Neural cell (in vitro differentiated cells): ENCODE measurements at regions not wholly inside any gene's neighbourhood (a gene's known extent, or its start where the extent isn't known, plus 50 kb on each side); places are given as distances from the start of the nearest gene placed in this dataset.

Source experiments
- H2AFZ ChIP-seq: fragments of 200-600, 300-800 bp; sonication (generic), shearing (Covaris generic); 2 replicates; pipeline ENCODE4 v1.6.0; 2014; ENCODE audit warnings: low read depth, mild to moderate bottlenecking, antibody characterized with exemption, low read length, moderate library complexity
- H3F3A ChIP-seq: fragments of 200-600 bp; shearing (Covaris generic); 2 replicates; pipeline ENCODE4 v1.6.1; 2016; ENCODE audit warnings: mild to moderate bottlenecking, moderate library complexity, mixed read lengths, antibody characterized with exemption, low read length; ENCODE audit not compliant: insufficient read depth, poor library complexity, severe bottlenecking
- H3K27ac ChIP-seq: fragments of 200-600, 300-800 bp; sonication (generic), shearing (Covaris generic); 2 replicates; pipeline ENCODE4 v1.5.1; 2014; ENCODE audit warnings: mild to moderate bottlenecking, low read length, moderate library complexity
- H3K27me3 ChIP-seq: fragments of 300-800, 200-600 bp; sonication (generic), shearing (Covaris generic); 2 replicates; pipeline ENCODE4 v1.6.0; 2014; ENCODE audit warnings: mild to moderate bottlenecking, low read depth, low read length, moderate library complexity; ENCODE audit not compliant: insufficient read depth
- H3K36me3 ChIP-seq: fragments of 300-800, 200-600 bp; sonication (generic), shearing (Covaris generic); 2 replicates; pipeline ENCODE4 v1.5.1; 2014; ENCODE audit warnings: mild to moderate bottlenecking, antibody characterized with exemption, low read length, moderate library complexity; ENCODE audit not compliant: insufficient read depth
- H3K4me2 ChIP-seq: fragments of 300-800, 200-600 bp; sonication (generic), shearing (Covaris generic); 2 replicates; pipeline ENCODE4 v1.6.0; 2014; ENCODE audit warnings: mild to moderate bottlenecking, low read length
- H3K4me3 ChIP-seq: fragments of 300-800, 200-600 bp; sonication (generic), shearing (Covaris generic); 2 replicates; pipeline ENCODE4 v1.5.1; 2014; ENCODE audit warnings: mild to moderate bottlenecking, low read length, moderate library complexity
- H3K79me2 ChIP-seq: fragments of 200-600 bp; shearing (Covaris generic); replicated peaks from 2 replicates; pipeline ENCODE4 v1.6.0; 2014; ENCODE audit warnings: mild to moderate bottlenecking, low read length, moderate library complexity; ENCODE audit not compliant: insufficient read depth
- H3K9ac ChIP-seq: fragments of 300-800, 200-600 bp; sonication (generic), shearing (Covaris generic); 2 replicates; pipeline ENCODE4 v1.6.1; 2016; ENCODE audit warnings: mild to moderate bottlenecking, low read length, mixed read lengths
- H3K9me2 ChIP-seq: fragments of 200-600 bp; shearing (Covaris generic); 2 replicates; pipeline ENCODE4 v1.6.1; 2016; ENCODE audit warnings: mild to moderate bottlenecking, low read length, mixed read lengths; ENCODE audit not compliant: insufficient read depth
- H3K9me3 ChIP-seq: fragments of 200-600, 300-800 bp; sonication (generic), shearing (Covaris generic); 2 replicates; pipeline ENCODE4 v1.6.1; 2016; ENCODE audit warnings: mild to moderate bottlenecking, mixed run types, low read length, moderate library complexity, mixed read lengths
- H4K20me1 ChIP-seq: fragments of 200-600 bp; shearing (Covaris generic); 2 replicates; pipeline ENCODE4 v1.6.1; 2016; ENCODE audit warnings: mild to moderate bottlenecking, mixed run types; ENCODE audit not compliant: insufficient read depth
- EP300 ChIP-seq: fragments of 450-650 bp; conservative IDR thresholded peaks from 2 replicates; pipeline ENCODE4 v1.6.1; 2014; ENCODE audit warnings: antibody characterized with exemption, mild to moderate bottlenecking, moderate library complexity; ENCODE audit not compliant: poor library complexity, severe bottlenecking
- EZH2 ChIP-seq: fragments of 200-600, 300-800 bp; shearing (Covaris generic), sonication (generic); IDR thresholded peaks from 2 replicates; pipeline ENCODE4 v1.6.1; 2014; ENCODE audit warnings: antibody characterized with exemption, low read length, borderline replicate concordance, mild to moderate bottlenecking; ENCODE audit not compliant: insufficient read depth, poor library complexity, severe bottlenecking
- MXI1 ChIP-seq: fragments of 450-650 bp; conservative IDR thresholded peaks from 2 replicates; pipeline ENCODE4 v1.6.1; 2014; ENCODE audit warnings: antibody characterized with exemption, mild to moderate bottlenecking; ENCODE audit not compliant: poor library complexity, severe bottlenecking
- POLR2AphosphoS5 ChIP-seq: IDR thresholded peaks from 2 replicates; pipeline ENCODE4 v1.6.1; 2012
- RAD21 ChIP-seq: fragments of 450-650 bp; conservative IDR thresholded peaks from 2 replicates; pipeline ENCODE4 v1.6.1; 2014; ENCODE audit warnings: antibody characterized with exemption, mild to moderate bottlenecking, moderate library complexity
- SMC3 ChIP-seq: fragments of 450-650 bp; conservative IDR thresholded peaks from 2 replicates; pipeline ENCODE4 v1.6.1; 2014; ENCODE audit warnings: antibody characterized with exemption, mild to moderate bottlenecking, moderate library complexity; ENCODE audit not compliant: poor library complexity
- TAF1 ChIP-seq: IDR thresholded peaks from 2 replicates; pipeline ENCODE4 v1.6.1; 2012; ENCODE audit warnings: low read depth
- TF ChIP-seq, protein P1 (sequence below): fragments of 450-650 bp; IDR thresholded peaks from 2 replicates; pipeline ENCODE4 v1.5.1; 2014; ENCODE audit warnings: antibody characterized with exemption, mild to moderate bottlenecking, moderate library complexity; ENCODE audit not compliant: poor library complexity, severe bottlenecking
- TF ChIP-seq, protein P2 (sequence below): IDR thresholded peaks from 2 replicates; pipeline ENCODE4 v1.6.1; 2012; ENCODE audit warnings: borderline replicate concordance

DNA sequence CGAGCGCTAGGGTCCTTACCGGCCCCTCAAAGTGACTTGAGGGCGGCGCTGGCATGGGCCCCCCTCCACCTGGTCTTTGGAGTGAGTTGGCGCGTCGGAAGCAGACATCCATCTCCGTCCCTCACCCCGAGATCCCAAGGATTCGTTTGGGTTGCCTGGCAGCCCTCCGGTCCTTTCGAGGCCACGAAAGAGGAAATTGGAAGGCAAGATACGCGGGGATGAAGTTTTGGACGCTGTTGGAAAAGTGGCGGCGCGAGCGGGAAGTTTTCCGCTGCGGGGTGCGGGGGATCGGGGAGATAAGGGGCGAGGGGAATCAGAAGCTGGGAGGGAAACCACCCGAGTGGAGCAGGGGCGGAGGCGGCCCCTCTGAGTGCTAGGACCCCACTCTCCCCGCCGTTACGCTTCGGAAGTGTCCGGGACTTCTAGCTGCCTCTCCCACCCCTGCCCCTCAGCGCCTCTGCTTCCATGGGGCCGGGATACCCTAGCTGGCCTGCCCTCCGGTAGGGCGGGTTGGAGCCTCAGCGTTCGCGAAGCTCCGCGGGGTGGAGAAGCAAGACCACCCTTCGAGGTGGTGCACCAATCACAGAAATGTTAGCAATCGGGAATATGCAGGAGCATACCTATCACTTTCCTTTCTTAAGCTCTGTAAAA is 57.8 kb downstream of the FRMPD3 start:
- H3F3A ChIP-seq, result no peaks in the 10 kb centered on the region
- no peaks in the 10 kb centered on the region for H3K9me3 ChIP-seq
- H4K20me1 ChIP-seq, result no peaks in the 10 kb centered on the region
- no peak overlapping the region for H3K9ac ChIP-seq
- TF ChIP-seq, protein P1, sequence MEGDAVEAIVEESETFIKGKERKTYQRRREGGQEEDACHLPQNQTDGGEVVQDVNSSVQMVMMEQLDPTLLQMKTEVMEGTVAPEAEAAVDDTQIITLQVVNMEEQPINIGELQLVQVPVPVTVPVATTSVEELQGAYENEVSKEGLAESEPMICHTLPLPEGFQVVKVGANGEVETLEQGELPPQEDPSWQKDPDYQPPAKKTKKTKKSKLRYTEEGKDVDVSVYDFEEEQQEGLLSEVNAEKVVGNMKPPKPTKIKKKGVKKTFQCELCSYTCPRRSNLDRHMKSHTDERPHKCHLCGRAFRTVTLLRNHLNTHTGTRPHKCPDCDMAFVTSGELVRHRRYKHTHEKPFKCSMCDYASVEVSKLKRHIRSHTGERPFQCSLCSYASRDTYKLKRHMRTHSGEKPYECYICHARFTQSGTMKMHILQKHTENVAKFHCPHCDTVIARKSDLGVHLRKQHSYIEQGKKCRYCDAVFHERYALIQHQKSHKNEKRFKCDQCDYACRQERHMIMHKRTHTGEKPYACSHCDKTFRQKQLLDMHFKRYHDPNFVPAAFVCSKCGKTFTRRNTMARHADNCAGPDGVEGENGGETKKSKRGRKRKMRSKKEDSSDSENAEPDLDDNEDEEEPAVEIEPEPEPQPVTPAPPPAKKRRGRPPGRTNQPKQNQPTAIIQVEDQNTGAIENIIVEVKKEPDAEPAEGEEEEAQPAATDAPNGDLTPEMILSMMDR, result no peak
- no peak for TF ChIP-seq POLR2AphosphoS5
- no peak for TF ChIP-seq SMC3
- no peak for TF ChIP-seq EZH2
- no peak for TF ChIP-seq RAD21
- TF ChIP-seq EP300, result no peak
- TF ChIP-seq MXI1, result no peak
- no peak for TF ChIP-seq TAF1
- no peak overlapping the region for H3K27ac ChIP-seq
- H3K79me2 ChIP-seq, result no peaks in the 10 kb centered on the region
- H3K9me2 ChIP-seq, result no peaks in the 10 kb centered on the region
- H3K4me2 ChIP-seq, result no peak overlapping the region
- no peak overlapping the region for H2AFZ ChIP-seq
- peak overlapping the region; percentile 55 for H3K4me3 ChIP-seq
- no peaks in the 10 kb centered on the region for H3K36me3 ChIP-seq
- peaks cover 29% of the 10 kb centered on the region for H3K27me3 ChIP-seq

DNA sequence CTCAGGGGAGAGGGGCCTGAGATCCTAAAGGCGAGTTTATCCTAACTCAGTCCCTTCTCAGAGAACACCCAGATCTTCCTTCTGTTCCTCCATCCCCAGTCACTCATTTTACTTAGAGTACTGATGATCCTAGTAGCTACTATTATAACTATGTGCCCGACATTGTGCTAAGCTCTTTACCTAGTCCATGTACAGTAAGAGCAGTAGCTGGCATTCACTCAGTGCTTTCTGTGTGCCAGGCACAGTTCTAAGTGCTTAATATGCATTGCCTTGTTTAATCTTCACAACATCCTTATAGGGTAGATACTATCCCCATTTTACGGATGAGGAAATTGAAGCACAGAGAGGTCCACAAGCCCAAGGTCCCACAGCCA is 58.3 kb downstream of the FRMPD3 start:
- Histone ChIP-seq H3K79me2 (no peaks in the 10 kb centered on the region), H3K9me2 (no peaks in the 10 kb centered on the region), H3K27ac (no peak overlapping the region), H3K9me3 (no peaks in the 10 kb centered on the region), H3K4me2 (no peak overlapping the region), H2AFZ (no peak overlapping the region), H3K36me3 (no peaks in the 10 kb centered on the region), H3K27me3 (peaks cover 29% of the 10 kb centered on the region), H3K4me3 (no peak overlapping the region), H3F3A (no peaks in the 10 kb centered on the region), H3K9ac (no peak overlapping the region), H4K20me1 (no peaks in the 10 kb centered on the region)
- TF ChIP-seq EZH2 (no peak), EP300 (no peak)
- TF ChIP-seq, protein P2, sequence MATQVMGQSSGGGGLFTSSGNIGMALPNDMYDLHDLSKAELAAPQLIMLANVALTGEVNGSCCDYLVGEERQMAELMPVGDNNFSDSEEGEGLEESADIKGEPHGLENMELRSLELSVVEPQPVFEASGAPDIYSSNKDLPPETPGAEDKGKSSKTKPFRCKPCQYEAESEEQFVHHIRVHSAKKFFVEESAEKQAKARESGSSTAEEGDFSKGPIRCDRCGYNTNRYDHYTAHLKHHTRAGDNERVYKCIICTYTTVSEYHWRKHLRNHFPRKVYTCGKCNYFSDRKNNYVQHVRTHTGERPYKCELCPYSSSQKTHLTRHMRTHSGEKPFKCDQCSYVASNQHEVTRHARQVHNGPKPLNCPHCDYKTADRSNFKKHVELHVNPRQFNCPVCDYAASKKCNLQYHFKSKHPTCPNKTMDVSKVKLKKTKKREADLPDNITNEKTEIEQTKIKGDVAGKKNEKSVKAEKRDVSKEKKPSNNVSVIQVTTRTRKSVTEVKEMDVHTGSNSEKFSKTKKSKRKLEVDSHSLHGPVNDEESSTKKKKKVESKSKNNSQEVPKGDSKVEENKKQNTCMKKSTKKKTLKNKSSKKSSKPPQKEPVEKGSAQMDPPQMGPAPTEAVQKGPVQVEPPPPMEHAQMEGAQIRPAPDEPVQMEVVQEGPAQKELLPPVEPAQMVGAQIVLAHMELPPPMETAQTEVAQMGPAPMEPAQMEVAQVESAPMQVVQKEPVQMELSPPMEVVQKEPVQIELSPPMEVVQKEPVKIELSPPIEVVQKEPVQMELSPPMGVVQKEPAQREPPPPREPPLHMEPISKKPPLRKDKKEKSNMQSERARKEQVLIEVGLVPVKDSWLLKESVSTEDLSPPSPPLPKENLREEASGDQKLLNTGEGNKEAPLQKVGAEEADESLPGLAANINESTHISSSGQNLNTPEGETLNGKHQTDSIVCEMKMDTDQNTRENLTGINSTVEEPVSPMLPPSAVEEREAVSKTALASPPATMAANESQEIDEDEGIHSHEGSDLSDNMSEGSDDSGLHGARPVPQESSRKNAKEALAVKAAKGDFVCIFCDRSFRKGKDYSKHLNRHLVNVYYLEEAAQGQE, result no peak

DNA sequence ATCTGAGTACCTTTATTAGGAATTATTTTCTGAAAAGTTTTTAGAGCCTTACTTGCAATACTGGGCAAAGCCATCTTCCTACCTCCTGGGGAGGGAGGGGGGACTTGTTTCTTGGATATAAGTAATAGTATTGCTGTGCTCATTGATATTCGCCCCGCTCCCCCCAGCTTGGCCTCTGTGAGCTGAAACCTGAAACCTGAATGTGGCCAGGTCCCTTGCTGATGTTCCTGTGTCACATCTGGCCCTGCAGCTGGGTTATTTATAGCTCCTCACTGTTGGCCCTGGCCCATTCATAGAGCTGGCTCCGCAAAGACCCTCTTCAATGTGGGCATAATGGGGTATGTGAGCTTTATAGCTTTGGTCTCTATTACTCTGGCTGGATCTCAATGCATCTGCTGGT is 59.5 kb downstream of the FRMPD3 start:
- Histone ChIP-seq H4K20me1 (no peaks in the 10 kb centered on the region), H3K4me2 (no peak overlapping the region), H3K9me2 (no peaks in the 10 kb centered on the region), H3K36me3 (no peaks in the 10 kb centered on the region), H3K4me3 (no peak overlapping the region), H2AFZ (no peak overlapping the region), H3K27me3 (peaks cover 29% of the 10 kb centered on the region), H3K27ac (no peak overlapping the region), H3K79me2 (no peaks in the 10 kb centered on the region), H3K9me3 (no peaks in the 10 kb centered on the region), H3F3A (no peaks in the 10 kb centered on the region), H3K9ac (no peak overlapping the region)
- TF ChIP-seq, protein P1, result no peak
- no peak for TF ChIP-seq TAF1
- no peak for TF ChIP-seq RAD21
- no peak for TF ChIP-seq SMC3
